ENCODE measurements at regions not wholly inside any gene's neighbourhood (a gene's known extent, or its start where the extent isn't known, plus 50 kb on each side); places are given as distances from the start of the nearest gene placed in this dataset.

- no peak for TF ChIP-seq CTCF (IDR thresholded peaks at IDR 0.05)
These were observed 365.4 kb downstream of the JRKL start for GRCh38 chr11:96755209-96755608.

- no peak for TF ChIP-seq CTCF (IDR thresholded peaks at IDR 0.05)
These were observed 365.9 kb downstream of the JRKL start for GRCh38 chr11:96755752-96756151.

- no peak for TF ChIP-seq CTCF (IDR thresholded peaks at IDR 0.05)
These were observed 369.1 kb downstream of the JRKL start for GRCh38 chr11:96758957-96759356.

- TF ChIP-seq CTCF (IDR thresholded peaks at IDR 0.05), result no peak
These were observed 370.5 kb downstream of the JRKL start for GRCh38 chr11:96760306-96760705.

- TF ChIP-seq CTCF (IDR thresholded peaks at IDR 0.05), result no peak
These were observed 371.0 kb downstream of the JRKL start for GRCh38 chr11:96760815-96761214.

GRCh38 chr11:96761451-96761850 lies 371.6 kb downstream of the JRKL start:
- no peak for TF ChIP-seq CTCF (IDR thresholded peaks at IDR 0.05)

GRCh38 chr11:96763244-96763643 lies 373.4 kb downstream of the JRKL start:
- TF ChIP-seq CTCF (IDR thresholded peaks at IDR 0.05), result no peak

- no peak for TF ChIP-seq CTCF (IDR thresholded peaks at IDR 0.05)
These were observed 388.5 kb downstream of the JRKL start for GRCh38 chr11:96778272-96778671.
